ENCODE measurements at regions not wholly inside any gene's neighbourhood (a gene's known extent, or its start where the extent isn't known, plus 50 kb on each side); places are given as distances from the start of the nearest gene placed in this dataset.

GRCh38 chr19:28403690-28404089 lies 809.3 kb downstream of the UQCRFS1 start:
- no peak overlapping the region for H3K4me3 ChIP-seq (ENCODE audit: low read depth, low read length)
- TF ChIP-seq MYC (IDR thresholded peaks at IDR 0.05; ENCODE audit: low read depth, low read length) = no peak
- no peak for TF ChIP-seq MAX (IDR thresholded peaks at IDR 0.05; ENCODE audit: low read depth, low read length)
- TF ChIP-seq POLR2A (IDR thresholded peaks at IDR 0.05; ENCODE audit: extremely low read depth, insufficient read length) = no peak
- TF ChIP-seq CTCF (IDR thresholded peaks at IDR 0.05; ENCODE audit: low read depth, low read length) = no peak
- DNase-seq (ENCODE audit: low read depth) = no peak

- no peak overlapping the region for H3K4me3 ChIP-seq (ENCODE audit: low read depth, low read length)
- TF ChIP-seq POLR2A (IDR thresholded peaks at IDR 0.05; ENCODE audit: extremely low read depth, insufficient read length) (no peak), CTCF (IDR thresholded peaks at IDR 0.05; ENCODE audit: low read depth, low read length) (no peak), MAX (IDR thresholded peaks at IDR 0.05; ENCODE audit: low read depth, low read length) (no peak), MYC (IDR thresholded peaks at IDR 0.05; ENCODE audit: low read depth, low read length) (no peak)
- no peak for DNase-seq (ENCODE audit: low read depth)
Measured at GRCh38 chr19:28402701-28403290, 810.2 kb downstream of the UQCRFS1 start.

- no peak overlapping the region for H3K4me3 ChIP-seq (ENCODE audit: low read depth, low read length)
- DNase-seq (ENCODE audit: low read depth) = no peak
- TF ChIP-seq POLR2A (IDR thresholded peaks at IDR 0.05; ENCODE audit: extremely low read depth, insufficient read length) (no peak), MYC (IDR thresholded peaks at IDR 0.05; ENCODE audit: low read depth, low read length) (no peak), CTCF (IDR thresholded peaks at IDR 0.05; ENCODE audit: low read depth, low read length) (no peak), MAX (IDR thresholded peaks at IDR 0.05; ENCODE audit: low read depth, low read length) (no peak)
Measured at GRCh38 chr19:28401739-28402424, 811.1 kb downstream of the UQCRFS1 start.

- DNase-seq (ENCODE audit: low read depth) = no peak
- no peak overlapping the region for H3K4me3 ChIP-seq (ENCODE audit: low read depth, low read length)
- TF ChIP-seq CTCF (IDR thresholded peaks at IDR 0.05; ENCODE audit: low read depth, low read length) (no peak), POLR2A (IDR thresholded peaks at IDR 0.05; ENCODE audit: extremely low read depth, insufficient read length) (no peak), MYC (IDR thresholded peaks at IDR 0.05; ENCODE audit: low read depth, low read length) (no peak), MAX (IDR thresholded peaks at IDR 0.05; ENCODE audit: low read depth, low read length) (no peak)
Measured at GRCh38 chr19:28400953-28401671, 811.8 kb downstream of the UQCRFS1 start.

GRCh38 chr19:28399187-28399586 lies 813.8 kb downstream of the UQCRFS1 start:
- DNase-seq (ENCODE audit: low read depth) = no peak
- TF ChIP-seq MAX (IDR thresholded peaks at IDR 0.05; ENCODE audit: low read depth, low read length) (no peak), POLR2A (IDR thresholded peaks at IDR 0.05; ENCODE audit: extremely low read depth, insufficient read length) (no peak), MYC (IDR thresholded peaks at IDR 0.05; ENCODE audit: low read depth, low read length) (no peak), CTCF (IDR thresholded peaks at IDR 0.05; ENCODE audit: low read depth, low read length) (no peak)
- H3K4me3 ChIP-seq (ENCODE audit: low read depth, low read length) = no peak overlapping the region
